ENCODE measurements at regions not wholly inside any gene's neighbourhood (a gene's known extent, or its start where the extent isn't known, plus 50 kb on each side); places are given as distances from the start of the nearest gene placed in this dataset.

DNA sequence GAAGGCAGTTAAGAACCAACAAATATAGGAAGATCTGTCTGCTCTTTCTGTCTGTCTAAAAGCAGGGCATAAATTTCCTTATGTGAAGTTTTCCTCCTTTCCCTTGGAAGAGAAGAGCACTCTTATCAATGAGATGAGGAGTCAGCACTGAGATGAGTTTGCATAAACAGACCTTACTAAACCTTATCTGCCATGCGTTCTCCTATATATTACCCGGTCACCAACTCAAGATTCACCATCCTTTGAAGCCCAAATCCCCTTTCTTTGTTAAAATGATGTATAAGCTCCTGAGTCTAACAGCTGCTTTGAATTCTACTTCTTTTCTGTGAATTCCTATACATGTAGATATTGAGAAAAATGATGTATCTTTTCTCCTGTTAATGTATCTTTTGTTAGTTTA lies 65.5 kb upstream of the FHL2 start:
- Mint-ChIP-seq H3K27me3 (ENCODE audit: insufficient read depth, unreplicated experiment) (peaks cover 11% of the 10 kb centered on the region), H3K27ac (ENCODE audit: low read depth, unreplicated experiment) (no peak overlapping the region), H3K9me3 (ENCODE audit: unreplicated experiment) (no peaks in the 10 kb centered on the region), H3K4me1 (ENCODE audit: insufficient read depth, unreplicated experiment) (no peaks in the 10 kb centered on the region), H3K4me3 (ENCODE audit: unreplicated experiment) (no peak overlapping the region), H3K36me3 (ENCODE audit: insufficient read depth, unreplicated experiment) (no peaks in the 10 kb centered on the region)
- TF ChIP-seq, protein P1, sequence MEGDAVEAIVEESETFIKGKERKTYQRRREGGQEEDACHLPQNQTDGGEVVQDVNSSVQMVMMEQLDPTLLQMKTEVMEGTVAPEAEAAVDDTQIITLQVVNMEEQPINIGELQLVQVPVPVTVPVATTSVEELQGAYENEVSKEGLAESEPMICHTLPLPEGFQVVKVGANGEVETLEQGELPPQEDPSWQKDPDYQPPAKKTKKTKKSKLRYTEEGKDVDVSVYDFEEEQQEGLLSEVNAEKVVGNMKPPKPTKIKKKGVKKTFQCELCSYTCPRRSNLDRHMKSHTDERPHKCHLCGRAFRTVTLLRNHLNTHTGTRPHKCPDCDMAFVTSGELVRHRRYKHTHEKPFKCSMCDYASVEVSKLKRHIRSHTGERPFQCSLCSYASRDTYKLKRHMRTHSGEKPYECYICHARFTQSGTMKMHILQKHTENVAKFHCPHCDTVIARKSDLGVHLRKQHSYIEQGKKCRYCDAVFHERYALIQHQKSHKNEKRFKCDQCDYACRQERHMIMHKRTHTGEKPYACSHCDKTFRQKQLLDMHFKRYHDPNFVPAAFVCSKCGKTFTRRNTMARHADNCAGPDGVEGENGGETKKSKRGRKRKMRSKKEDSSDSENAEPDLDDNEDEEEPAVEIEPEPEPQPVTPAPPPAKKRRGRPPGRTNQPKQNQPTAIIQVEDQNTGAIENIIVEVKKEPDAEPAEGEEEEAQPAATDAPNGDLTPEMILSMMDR (IDR thresholded peaks at IDR 0.05; ENCODE audit: unreplicated experiment) = no peak
- ChIA-PET CTCF (no interaction called here), POLR2A (interaction anchor here (1.3 kb wide), 1 partner anchor 9 kb away, joined by 5 read pairs; no protein-coding TSS in a partner anchor)
- intact Hi-C loops (cut with micrococcal nuclease) = no loop called here
- DNase-seq (ENCODE audit: unreplicated experiment) = no peak
- no TSS peak for BruUV-seq (replicated peaks)

DNA sequence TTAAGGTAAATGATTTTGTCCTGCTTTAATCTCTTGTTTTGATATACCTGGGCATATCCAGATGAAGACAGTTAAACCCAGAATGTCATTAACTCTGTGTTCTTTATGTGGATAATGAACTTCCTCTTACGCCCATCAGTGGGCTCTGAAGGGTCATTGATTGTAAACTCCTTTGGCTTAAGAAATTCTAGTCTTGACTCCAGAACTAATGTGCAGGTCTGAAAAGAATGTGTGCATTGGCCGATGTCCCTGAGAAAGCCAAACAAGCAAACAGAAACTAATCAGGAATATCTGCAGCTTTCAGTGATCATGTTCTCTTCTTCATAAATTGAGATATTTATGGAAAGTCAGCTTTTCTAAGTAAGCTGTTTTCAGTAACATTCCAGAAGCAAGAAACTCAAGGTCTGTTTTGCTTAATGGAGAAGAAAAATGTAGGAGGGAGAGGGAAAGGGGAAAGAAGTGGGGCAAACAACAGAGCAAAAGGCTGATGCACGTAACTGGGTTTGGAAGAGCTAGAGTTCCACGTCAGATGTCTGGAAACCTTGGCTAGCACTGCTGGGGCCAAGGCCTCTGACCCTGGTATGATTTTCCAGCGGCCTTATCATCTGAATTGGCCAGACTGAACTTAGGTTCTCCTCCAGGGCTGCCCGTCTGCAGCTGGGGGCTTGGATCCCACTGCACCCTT lies 61.3 kb upstream of the FHL2 start:
- no peaks in the 10 kb centered on the region for H3K36me3 Mint-ChIP-seq (ENCODE audit: insufficient read depth, unreplicated experiment)

DNA sequence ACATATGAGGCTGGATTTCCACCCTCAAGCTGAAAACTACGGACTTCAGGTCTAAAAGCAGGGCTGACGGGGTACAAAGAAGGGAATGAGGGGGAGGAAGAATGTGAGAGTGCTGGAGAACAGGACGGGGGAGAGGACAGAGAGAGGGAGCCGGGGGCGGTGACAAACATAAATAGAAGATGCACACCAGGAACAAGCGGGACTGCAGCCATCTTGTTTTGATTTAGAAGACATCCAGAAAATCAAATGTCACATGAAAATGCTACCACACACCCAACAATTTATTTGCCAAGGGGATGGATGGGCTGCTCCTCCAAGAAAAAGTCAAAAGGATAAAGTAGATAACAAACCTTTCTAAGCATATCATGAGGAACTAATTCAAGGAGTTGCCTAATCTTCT lies 59.2 kb upstream of the FHL2 start:
- Mint-ChIP-seq H3K4me3 (ENCODE audit: unreplicated experiment) (no peak overlapping the region), H3K9me3 (ENCODE audit: unreplicated experiment) (no peaks in the 10 kb centered on the region), H3K36me3 (ENCODE audit: insufficient read depth, unreplicated experiment) (no peaks in the 10 kb centered on the region), H3K27me3 (ENCODE audit: insufficient read depth, unreplicated experiment) (no peaks in the 10 kb centered on the region), H3K27ac (ENCODE audit: low read depth, unreplicated experiment) (no peak overlapping the region), H3K4me1 (ENCODE audit: insufficient read depth, unreplicated experiment) (peaks cover 28% of the 10 kb centered on the region)
- no TSS peak for BruUV-seq (replicated peaks)
- intact Hi-C loops (cut with micrococcal nuclease) = no loop called here
- DNase-seq (ENCODE audit: unreplicated experiment) = no peak
- ChIA-PET POLR2A (no interaction called here), CTCF (interaction anchor here (0.6 kb wide), 1 partner anchor 55 kb away, joined by 3 read pairs; no protein-coding TSS in a partner anchor)
- TF ChIP-seq, protein P1 (IDR thresholded peaks at IDR 0.05; ENCODE audit: unreplicated experiment) = no peak

More for the DNA sequence above, 61.3 kb upstream of the FHL2 start:
- H3K4me1 Mint-ChIP-seq (ENCODE audit: insufficient read depth, unreplicated experiment) = peaks cover 18% of the 10 kb centered on the region
- TF ChIP-seq, protein P1 (IDR thresholded peaks at IDR 0.05; ENCODE audit: unreplicated experiment) = no peak
- ChIA-PET POLR2A (interaction anchor here (1.1 kb wide), 2 partner anchors 14 to 65 kb away, joined by 3 read pairs; no protein-coding TSS in a partner anchor), CTCF (interaction anchor here (0.6 to 1.4 kb wide), 4 partner anchors 13 to 755 kb away, joined by 3 to 5 read pairs (median 3); no protein-coding TSS in a partner anchor)
- DNase-seq (ENCODE audit: unreplicated experiment) = no peak
- H3K9me3 Mint-ChIP-seq (ENCODE audit: unreplicated experiment) = no peaks in the 10 kb centered on the region
- BruUV-seq (replicated peaks) = no TSS peak
- no peaks in the 10 kb centered on the region for H3K27me3 Mint-ChIP-seq (ENCODE audit: insufficient read depth, unreplicated experiment)
- no peak overlapping the region for H3K4me3 Mint-ChIP-seq (ENCODE audit: unreplicated experiment)
- H3K27ac Mint-ChIP-seq (ENCODE audit: low read depth, unreplicated experiment) = no peak overlapping the region
- intact Hi-C loops (cut with micrococcal nuclease) = no loop called here

DNA sequence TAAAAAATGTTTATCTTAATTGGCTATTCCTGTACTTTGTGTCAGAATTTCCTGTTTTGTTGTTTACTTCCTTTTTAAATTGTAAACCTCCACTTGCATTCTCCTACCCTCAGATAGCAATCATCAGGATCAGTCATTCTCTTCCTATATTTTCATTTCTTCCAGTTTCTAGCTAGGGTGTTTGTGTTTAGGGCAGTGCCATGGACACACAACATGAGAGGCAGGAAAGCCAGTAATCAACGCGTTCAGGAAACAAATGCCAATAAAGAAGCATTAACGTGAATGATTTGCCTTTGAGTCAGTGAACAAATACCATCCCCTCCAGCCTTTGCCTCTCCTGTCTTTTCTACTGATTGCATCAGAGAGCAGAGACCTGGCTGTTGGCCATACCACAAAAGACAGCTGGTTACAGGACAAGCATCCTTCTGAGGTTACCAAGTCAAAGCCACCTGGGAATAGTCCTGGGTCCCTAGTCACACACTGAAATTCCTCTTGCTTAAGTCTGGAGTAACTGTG lies 56.7 kb upstream of the FHL2 start:
- Mint-ChIP-seq H3K36me3 (ENCODE audit: insufficient read depth, unreplicated experiment) (no peaks in the 10 kb centered on the region), H3K9me3 (ENCODE audit: unreplicated experiment) (no peaks in the 10 kb centered on the region), H3K27ac (ENCODE audit: low read depth, unreplicated experiment) (peak overlapping the region; percentile 91), H3K4me3 (ENCODE audit: unreplicated experiment) (peak overlapping the region; percentile 15), H3K4me1 (ENCODE audit: insufficient read depth, unreplicated experiment) (peaks cover 28% of the 10 kb centered on the region), H3K27me3 (ENCODE audit: insufficient read depth, unreplicated experiment) (no peaks in the 10 kb centered on the region)
- TF ChIP-seq, protein P1 (IDR thresholded peaks at IDR 0.05; ENCODE audit: unreplicated experiment) = no peak
- ChIA-PET POLR2A (interaction anchor here (0.6 to 3.4 kb wide), 16 partner anchors 9 to 127 kb away, joined by 3 to 37 read pairs (median 4); partner anchors contain the start of gene FHL2), CTCF (interaction anchor here (0.7 to 2.4 kb wide), 8 partner anchors 38 to 66 kb away, joined by 3 to 9 read pairs (median 5); no protein-coding TSS in a partner anchor)
- DNase-seq (ENCODE audit: unreplicated experiment) = peak; percentile 99
- intact Hi-C loops (cut with micrococcal nuclease) = loop anchor here (1.0 kb wide), 3 partner anchors 51 to 66 kb away; no protein-coding TSS in a partner anchor
- TSS peak; percentile 91 for BruUV-seq (replicated peaks)
